Left ventricle myocardium inferior (tissue), 1 donor: ENCODE measurements at regions not wholly inside any gene's neighbourhood (a gene's known extent, or its start where the extent isn't known, plus 50 kb on each side); places are given as distances from the start of the nearest gene placed in this dataset.

Experiments
- DNase-seq: peaks from one replicate; pipeline ENCODE4 v3.0.0-alpha.2; 2020
- H3K27ac ChIP-seq: fragments of 200-600 bp; replicated peaks from 2 replicates; pipeline ENCODE4 v1.8.0; 2021
- H3K27me3 ChIP-seq: fragments of 200-600 bp; 2 replicates; pipeline ENCODE4 v1.8.0; 2021; ENCODE audit warnings: low read depth
- H3K36me3 ChIP-seq: fragments of 200-600 bp; 2 replicates; pipeline ENCODE4 v1.8.0; 2021
- H3K4me1 ChIP-seq: fragments of 200-600 bp; 2 replicates; pipeline ENCODE4 v1.8.0; 2021
- H3K4me3 ChIP-seq: fragments of 200-600 bp; 2 replicates; pipeline ENCODE4 v1.8.0; 2021; ENCODE audit warnings: mild to moderate bottlenecking, moderate library complexity
- H3K9me3 ChIP-seq: fragments of 200-600 bp; replicated peaks from 2 replicates; pipeline ENCODE4 v1.8.0; 2021
- CTCF ChIP-seq: fragments of 200-600 bp; IDR thresholded peaks from 2 replicates; pipeline ENCODE4 v1.8.0; 2021; ENCODE audit warnings: antibody characterized with exemption, mild to moderate bottlenecking, borderline replicate concordance
- intact Hi-C: fragments of 100-400 bp; cut with micrococcal nuclease; formaldehyde crosslinking; loops from one replicate; pipeline ENCODE4 v1.11.0; 2022
- donor health status: DM: no; HTN: yes; CAD: no; lungs with severe emphysema.

- Histone ChIP-seq H3K36me3 (no peaks in the 10 kb centered on the region), H3K27me3 (no peaks in the 10 kb centered on the region), H3K4me1 (no peaks in the 10 kb centered on the region), H3K27ac (no peak overlapping the region), H3K9me3 (no peaks in the 10 kb centered on the region), H3K4me3 (no peak overlapping the region)
- DNase-seq = no peak
- intact Hi-C loops = no loop called here
- TF ChIP-seq CTCF = no peak
Observed at GRCh38 chr13:56687131-56687530, 453.6 kb upstream of the PRR20A start.

DNA sequence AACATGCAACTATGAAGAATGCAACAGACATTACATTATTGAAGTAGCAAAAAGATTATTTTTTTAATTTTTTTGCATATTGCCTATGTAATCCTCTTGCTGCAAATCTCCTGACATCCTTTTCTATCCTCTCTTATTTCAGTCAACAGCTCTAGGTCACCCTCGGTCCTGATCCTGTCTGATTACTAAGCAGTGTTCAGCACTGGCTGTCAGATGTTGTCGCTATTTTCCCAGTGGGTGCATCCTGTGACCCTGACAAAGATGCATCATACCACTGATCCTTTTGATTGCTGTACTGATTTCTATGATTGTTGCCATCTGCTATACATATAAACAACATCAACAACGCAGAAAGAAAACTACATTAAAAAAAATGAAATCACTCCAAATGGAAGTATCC, 443.7 kb upstream of the PRR20A start:
- no peaks in the 10 kb centered on the region for H3K4me1 ChIP-seq
- no peak for DNase-seq
- no peak overlapping the region for H3K27ac ChIP-seq
- H3K27me3 ChIP-seq = no peaks in the 10 kb centered on the region
- no peaks in the 10 kb centered on the region for H3K36me3 ChIP-seq
- intact Hi-C loops = no loop called here
- TF ChIP-seq CTCF = no peak
- peaks cover 3% of the 10 kb centered on the region for H3K9me3 ChIP-seq
- no peak overlapping the region for H3K4me3 ChIP-seq

GRCh38 chr13:56700324-56700723, 440.4 kb upstream of the PRR20A start:
- Histone ChIP-seq H3K4me1 (no peaks in the 10 kb centered on the region), H3K9me3 (peaks cover 3% of the 10 kb centered on the region), H3K27ac (no peak overlapping the region), H3K4me3 (no peak overlapping the region), H3K36me3 (no peaks in the 10 kb centered on the region), H3K27me3 (no peaks in the 10 kb centered on the region)
- no peak for TF ChIP-seq CTCF
- DNase-seq = no peak
- intact Hi-C loops = no loop called here

GRCh38 chr13:56706485-56706884, 434.2 kb upstream of the PRR20A start:
- Histone ChIP-seq H3K36me3 (no peaks in the 10 kb centered on the region), H3K4me1 (no peaks in the 10 kb centered on the region), H3K27me3 (no peaks in the 10 kb centered on the region), H3K9me3 (no peaks in the 10 kb centered on the region), H3K4me3 (no peak overlapping the region), H3K27ac (no peak overlapping the region)
- no peak for TF ChIP-seq CTCF
- no peak for DNase-seq
- intact Hi-C loops = no loop called here

DNA sequence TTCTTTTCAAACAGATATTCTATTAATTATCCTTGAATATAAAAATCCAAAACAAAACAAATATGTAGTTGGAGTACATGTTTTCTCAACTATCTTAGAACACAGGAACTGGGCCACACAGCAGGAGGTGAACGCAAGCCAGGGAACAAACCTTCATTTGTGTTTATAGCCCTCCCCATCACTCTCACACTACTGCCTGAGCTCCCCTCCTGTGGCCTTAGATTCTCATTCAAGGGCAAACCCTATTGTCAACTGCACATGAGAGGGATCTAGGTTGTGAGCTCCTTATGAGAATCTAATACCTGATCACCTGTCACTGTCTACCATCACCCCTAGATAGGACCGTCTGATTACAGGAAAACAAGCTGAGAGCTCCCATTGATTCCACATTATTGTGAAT, 427.1 kb upstream of the PRR20A start:
- Histone ChIP-seq H3K27ac (no peak overlapping the region), H3K4me1 (no peaks in the 10 kb centered on the region)

More for the DNA sequence above, 427.1 kb upstream of the PRR20A start:
- Histone ChIP-seq H3K9me3 (no peaks in the 10 kb centered on the region), H3K4me3 (no peak overlapping the region), H3K27me3 (no peaks in the 10 kb centered on the region), H3K36me3 (no peaks in the 10 kb centered on the region)
- no peak for DNase-seq
- intact Hi-C loops = no loop called here
- no peak for TF ChIP-seq CTCF
